ENCODE measurements at regions not wholly inside any gene's neighbourhood (a gene's known extent, or its start where the extent isn't known, plus 50 kb on each side); places are given as distances from the start of the nearest gene placed in this dataset.
"Not testable (repeated sequence)": the region's sequence is repeated elsewhere in the genome, so short reads cannot be mapped to it uniquely, and the experiment has no call there.

DNA sequence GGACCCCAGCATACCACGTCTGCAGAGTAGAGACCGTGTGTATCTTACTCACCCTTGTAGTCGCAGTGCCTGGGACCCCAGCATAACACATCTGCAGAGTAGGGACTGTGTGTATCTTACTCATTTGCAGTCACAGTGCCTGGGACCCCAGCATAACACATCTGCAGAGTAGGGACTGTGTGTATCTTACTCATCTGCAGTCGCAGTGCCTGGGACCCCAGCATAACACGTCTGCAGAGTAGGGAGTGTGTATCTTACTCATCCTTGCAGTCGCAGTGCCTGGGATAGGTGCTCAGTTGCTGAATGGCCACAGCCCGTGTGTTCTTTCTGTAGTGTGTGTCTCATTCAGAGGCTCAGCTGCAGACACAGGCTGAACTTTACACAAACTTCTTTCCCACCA is 71.4 kb upstream of the FRG1 start:
- no peak for DNase-seq

DNA sequence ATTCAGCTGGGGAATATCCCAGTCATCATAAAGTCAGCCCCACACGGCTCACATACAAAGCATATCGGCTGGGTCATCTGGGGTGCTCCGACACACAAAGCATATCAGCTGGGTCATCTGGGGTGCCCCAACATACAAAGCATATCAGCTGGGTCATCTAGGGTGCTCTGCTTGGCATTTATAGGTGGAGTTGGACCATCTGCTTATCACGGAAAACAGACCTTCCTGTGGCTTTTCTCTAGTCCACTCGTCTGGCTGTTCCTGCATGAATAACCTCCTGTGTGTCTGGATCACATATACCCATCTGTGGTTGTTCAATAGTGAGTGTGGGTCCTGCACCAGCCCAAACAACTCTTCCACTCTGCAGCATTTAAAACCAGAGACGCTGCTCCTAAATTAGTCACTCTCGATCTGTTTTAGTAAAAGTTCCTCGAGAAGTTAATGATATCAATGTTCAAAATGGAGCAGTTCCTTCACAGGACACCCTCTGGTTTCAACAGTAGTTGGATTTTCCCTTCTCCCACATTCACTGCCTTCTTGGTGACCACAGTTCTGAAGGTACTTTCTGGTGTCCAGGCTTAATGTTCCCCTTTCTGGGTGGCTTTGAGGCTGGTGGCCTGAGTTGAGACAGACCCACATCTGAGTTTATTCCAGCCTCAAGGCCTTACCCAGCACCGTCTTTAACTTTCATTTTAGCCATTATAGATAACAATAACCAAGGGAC is 70.0 kb upstream of the FRG1 start:
- no peak for DNase-seq

DNA sequence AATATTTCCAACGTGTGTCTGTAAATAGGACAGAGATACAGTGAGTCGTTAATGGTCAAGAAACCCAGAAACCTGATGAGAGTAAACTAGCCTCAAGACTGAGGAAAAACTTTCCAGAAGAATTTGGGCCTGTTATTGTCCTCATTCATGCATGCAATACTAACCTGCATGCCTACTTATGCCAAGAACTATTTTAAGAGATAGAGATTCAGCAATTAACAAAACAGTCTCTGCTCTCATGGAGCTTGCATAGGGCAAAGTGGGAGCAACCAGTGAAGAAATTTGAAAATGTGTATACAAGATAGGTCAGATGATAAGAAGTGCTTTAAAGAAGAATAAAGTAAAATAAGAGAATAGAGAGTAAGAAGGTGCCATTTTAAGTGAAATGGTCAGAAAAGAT is 66.1 kb upstream of the FRG1 start:
- DNase-seq = no peak

DNA sequence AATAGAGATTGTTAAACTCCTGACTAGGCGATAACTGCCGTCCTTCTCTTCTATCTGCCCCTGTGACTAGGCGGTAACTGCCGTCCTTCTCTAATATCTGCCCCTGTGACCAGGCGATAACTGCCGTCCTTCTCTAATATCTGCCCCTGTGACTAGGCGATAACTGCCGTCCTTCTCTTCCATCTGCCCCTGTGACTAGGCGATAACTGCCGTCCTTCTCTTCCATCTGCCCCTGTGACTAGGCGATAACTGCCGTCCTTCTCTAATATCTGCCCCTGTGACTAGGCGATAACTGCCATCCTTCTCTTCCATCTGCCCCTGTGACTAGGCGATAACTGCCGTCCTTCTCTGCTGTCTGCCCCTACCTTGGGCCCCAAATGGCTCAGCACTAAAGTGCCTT is 59.5 kb upstream of the FRG1 start:
- DNase-seq = not testable (repeated sequence)

DNA sequence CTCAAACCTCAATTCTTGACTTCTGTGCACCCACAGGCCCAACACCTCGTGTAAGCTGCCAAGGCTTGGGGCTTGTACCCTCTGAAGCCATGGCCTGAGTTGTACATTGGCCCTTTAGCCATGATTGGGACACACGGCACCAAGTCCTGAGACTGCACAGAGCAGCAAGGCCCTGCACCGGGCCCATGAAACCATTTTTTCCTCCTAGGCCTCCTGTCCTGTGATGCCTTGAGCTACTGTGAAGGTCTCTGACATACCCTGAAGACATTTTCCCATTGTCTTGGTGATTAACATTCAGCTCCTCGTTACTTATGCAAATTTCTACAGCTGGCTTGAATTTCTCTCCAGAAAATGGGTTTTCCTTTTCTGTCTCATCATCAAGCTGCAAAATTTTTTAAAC is 52.3 kb upstream of the FRG1 start:
- not testable (repeated sequence) for DNase-seq

Measured in NCI-H2029 treated with DMSO at 0.1 percent for 48 hours (cell line).